GM19452 (cell line): ENCODE measurements at regions not wholly inside any gene's neighbourhood (a gene's known extent, or its start where the extent isn't known, plus 50 kb on each side); places are given as distances from the start of the nearest gene placed in this dataset.
"Not testable (repeated sequence)": the region's sequence is repeated elsewhere in the genome, so short reads cannot be mapped to it uniquely, and the experiment has no call there.

Experiments used
- ATAC-seq: cut with Tn5 transposase; IDR thresholded peaks from one replicate; pipeline ENCODE4 v1.9.1; 2021; ENCODE audit not compliant: unreplicated experiment

GRCh38 chr14:106062502-106063272 lies 536.3 kb downstream of the TMEM121 start:
- no peak for ATAC-seq

GRCh38 chr14:106067935-106068334 lies 541.6 kb downstream of the TMEM121 start:
- ATAC-seq = no peak

- no peak for ATAC-seq
Observed at GRCh38 chr14:106069804-106070625, 543.6 kb downstream of the TMEM121 start.

- no peak for ATAC-seq
Observed at GRCh38 chr14:106080922-106081321, 554.5 kb downstream of the TMEM121 start.

- ATAC-seq = not testable (repeated sequence)
Observed at GRCh38 chr14:106081721-106082120, 555.3 kb downstream of the TMEM121 start.

GRCh38 chr14:106083082-106083481 lies 556.7 kb downstream of the TMEM121 start:
- ATAC-seq = no peak

GRCh38 chr14:106087837-106088236 lies 561.5 kb downstream of the TMEM121 start:
- no peak for ATAC-seq

GRCh38 chr14:106088860-106089259 lies 562.5 kb downstream of the TMEM121 start:
- not testable (repeated sequence) for ATAC-seq

GRCh38 chr14:106094654-106095189 lies 568.3 kb downstream of the TMEM121 start:
- no peak for ATAC-seq

- no peak for ATAC-seq
Observed at GRCh38 chr14:106107703-106108102, 581.3 kb downstream of the TMEM121 start.

GRCh38 chr14:106109337-106109736 lies 583.0 kb downstream of the TMEM121 start:
- ATAC-seq = no peak

GRCh38 chr14:106115401-106115800 lies 589.0 kb downstream of the TMEM121 start:
- ATAC-seq = no peak

- not testable (repeated sequence) for ATAC-seq
Observed at GRCh38 chr14:106116339-106116930, 590.1 kb downstream of the TMEM121 start.

GRCh38 chr14:106120101-106120500 lies 593.7 kb downstream of the TMEM121 start:
- ATAC-seq = no peak

- no peak for ATAC-seq
Observed at GRCh38 chr14:106129274-106129673, 602.9 kb downstream of the TMEM121 start.

GRCh38 chr14:106129904-106130661 lies 603.7 kb downstream of the TMEM121 start:
- ATAC-seq = not testable (repeated sequence)

- not testable (repeated sequence) for ATAC-seq
Observed at GRCh38 chr14:106133126-106133525, 606.7 kb downstream of the TMEM121 start.

GRCh38 chr14:106134886-106135285 lies 608.5 kb downstream of the TMEM121 start:
- ATAC-seq = no peak

GRCh38 chr14:106141242-106142220 lies 615.1 kb downstream of the TMEM121 start:
- ATAC-seq = no peak
